ENCODE measurements at regions not wholly inside any gene's neighbourhood (a gene's known extent, or its start where the extent isn't known, plus 50 kb on each side); places are given as distances from the start of the nearest gene placed in this dataset.
A peak's percentile ranks its signal among the peaks of the same experiment; 100 is the strongest.

- Histone ChIP-seq H3K27me3 (ENCODE audit: insufficient read depth, low read depth, severe bottlenecking) (no peaks in the 10 kb centered on the region), H3K36me3 (no peaks in the 10 kb centered on the region), H3K9me3 (ENCODE audit: severe bottlenecking) (no peaks in the 10 kb centered on the region), H3K4me3 (ENCODE audit: low read depth, low read length) (no peak overlapping the region), H3K27ac (no peak overlapping the region)
- DNase-seq: peak; percentile 84
- no peak for TF ChIP-seq CTCF (IDR thresholded peaks at IDR 0.05; ENCODE audit: low read depth, low read length)
Observed at GRCh38 chr16:59665618-59666220, 931.6 kb upstream of the GOT2 start.

GRCh38 chr16:59658572-59658971, 924.5 kb upstream of the GOT2 start:
- Histone ChIP-seq H3K36me3 (no peaks in the 10 kb centered on the region), H3K4me3 (ENCODE audit: low read depth, low read length) (no peak overlapping the region), H3K27ac (no peak overlapping the region), H3K9me3 (ENCODE audit: severe bottlenecking) (no peaks in the 10 kb centered on the region), H3K27me3 (ENCODE audit: insufficient read depth, low read depth, severe bottlenecking) (no peaks in the 10 kb centered on the region)
- no peak for TF ChIP-seq CTCF (IDR thresholded peaks at IDR 0.05; ENCODE audit: low read depth, low read length)
- DNase-seq: no peak

GRCh38 chr16:59655031-59655430, 920.9 kb upstream of the GOT2 start:
- Histone ChIP-seq H3K4me3 (ENCODE audit: low read depth, low read length) (no peak overlapping the region), H3K27ac (no peak overlapping the region), H3K36me3 (no peaks in the 10 kb centered on the region), H3K9me3 (ENCODE audit: severe bottlenecking) (no peaks in the 10 kb centered on the region), H3K27me3 (ENCODE audit: insufficient read depth, low read depth, severe bottlenecking) (no peaks in the 10 kb centered on the region)
- no peak for DNase-seq
- TF ChIP-seq CTCF (IDR thresholded peaks at IDR 0.05; ENCODE audit: low read depth, low read length): no peak

GRCh38 chr16:59654455-59654854, 920.3 kb upstream of the GOT2 start:
- H3K36me3 ChIP-seq: no peaks in the 10 kb centered on the region
- DNase-seq: no peak
- no peak for TF ChIP-seq CTCF (IDR thresholded peaks at IDR 0.05; ENCODE audit: low read depth, low read length)
- H3K4me3 ChIP-seq (ENCODE audit: low read depth, low read length): no peak overlapping the region
- no peak overlapping the region for H3K27ac ChIP-seq
- no peaks in the 10 kb centered on the region for H3K27me3 ChIP-seq (ENCODE audit: insufficient read depth, low read depth, severe bottlenecking)
- no peaks in the 10 kb centered on the region for H3K9me3 ChIP-seq (ENCODE audit: severe bottlenecking)

- H3K9me3 ChIP-seq (ENCODE audit: severe bottlenecking): no peaks in the 10 kb centered on the region
- no peak overlapping the region for H3K4me3 ChIP-seq (ENCODE audit: low read depth, low read length)
- H3K36me3 ChIP-seq: no peaks in the 10 kb centered on the region
- DNase-seq: no peak
- H3K27me3 ChIP-seq (ENCODE audit: insufficient read depth, low read depth, severe bottlenecking): no peaks in the 10 kb centered on the region
- H3K27ac ChIP-seq: no peak overlapping the region
- TF ChIP-seq CTCF (IDR thresholded peaks at IDR 0.05; ENCODE audit: low read depth, low read length): no peak
Observed at GRCh38 chr16:59651662-59652061, 917.5 kb upstream of the GOT2 start.

GRCh38 chr16:59645194-59645593, 911.1 kb upstream of the GOT2 start:
- no peaks in the 10 kb centered on the region for H3K9me3 ChIP-seq (ENCODE audit: severe bottlenecking)
- DNase-seq: no peak
- no peaks in the 10 kb centered on the region for H3K27me3 ChIP-seq (ENCODE audit: insufficient read depth, low read depth, severe bottlenecking)
- H3K36me3 ChIP-seq: no peaks in the 10 kb centered on the region
- H3K4me3 ChIP-seq (ENCODE audit: low read depth, low read length): no peak overlapping the region
- no peak for TF ChIP-seq CTCF (IDR thresholded peaks at IDR 0.05; ENCODE audit: low read depth, low read length)
- no peak overlapping the region for H3K27ac ChIP-seq

Data from WERI-Rb-1 (cell line).